ENCODE measurements at regions not wholly inside any gene's neighbourhood (a gene's known extent, or its start where the extent isn't known, plus 50 kb on each side); places are given as distances from the start of the nearest gene placed in this dataset.

- no peak overlapping the region for H3K4me3 ChIP-seq
- H3K4me1 ChIP-seq (replicated peaks; ENCODE audit: insufficient read depth), result no peaks in the 10 kb centered on the region
- H3F3A ChIP-seq (ENCODE audit: insufficient read depth, low read depth), result no peaks in the 10 kb centered on the region
- intact Hi-C loops (cut with micrococcal nuclease; ENCODE audit: unreplicated experiment), result no loop called here
- no peak overlapping the region for H3K4me2 ChIP-seq
- TF ChIP-seq, protein P1, sequence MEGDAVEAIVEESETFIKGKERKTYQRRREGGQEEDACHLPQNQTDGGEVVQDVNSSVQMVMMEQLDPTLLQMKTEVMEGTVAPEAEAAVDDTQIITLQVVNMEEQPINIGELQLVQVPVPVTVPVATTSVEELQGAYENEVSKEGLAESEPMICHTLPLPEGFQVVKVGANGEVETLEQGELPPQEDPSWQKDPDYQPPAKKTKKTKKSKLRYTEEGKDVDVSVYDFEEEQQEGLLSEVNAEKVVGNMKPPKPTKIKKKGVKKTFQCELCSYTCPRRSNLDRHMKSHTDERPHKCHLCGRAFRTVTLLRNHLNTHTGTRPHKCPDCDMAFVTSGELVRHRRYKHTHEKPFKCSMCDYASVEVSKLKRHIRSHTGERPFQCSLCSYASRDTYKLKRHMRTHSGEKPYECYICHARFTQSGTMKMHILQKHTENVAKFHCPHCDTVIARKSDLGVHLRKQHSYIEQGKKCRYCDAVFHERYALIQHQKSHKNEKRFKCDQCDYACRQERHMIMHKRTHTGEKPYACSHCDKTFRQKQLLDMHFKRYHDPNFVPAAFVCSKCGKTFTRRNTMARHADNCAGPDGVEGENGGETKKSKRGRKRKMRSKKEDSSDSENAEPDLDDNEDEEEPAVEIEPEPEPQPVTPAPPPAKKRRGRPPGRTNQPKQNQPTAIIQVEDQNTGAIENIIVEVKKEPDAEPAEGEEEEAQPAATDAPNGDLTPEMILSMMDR (conservative IDR thresholded peaks at IDR 0.05), result no peak
- no peak for TF ChIP-seq EZH2 (IDR thresholded peaks at IDR 0.05; ENCODE audit: low read depth)
- BruUV-seq (replicated peaks), result no TSS peak
- H3K9me3 ChIP-seq (ENCODE audit: insufficient read depth, low read depth), result no peaks in the 10 kb centered on the region
- H3K27me3 ChIP-seq (ENCODE audit: insufficient read depth, low read depth), result no peaks in the 10 kb centered on the region
- H3K36me3 ChIP-seq (ENCODE audit: low read depth), result no peaks in the 10 kb centered on the region
- no peaks in the 10 kb centered on the region for H3K79me2 ChIP-seq (ENCODE audit: low read depth)
- ChIA-PET POLR2A (ENCODE audit: unreplicated experiment) (no interaction called here), CTCF (no interaction called here)
- no peak overlapping the region for H3K27ac ChIP-seq
- no peaks in the 10 kb centered on the region for H3K9me2 ChIP-seq (ENCODE audit: insufficient read depth)
- no peak for DNase-seq
- H2AFZ ChIP-seq, result no peak overlapping the region
- no peaks in the 10 kb centered on the region for H4K20me1 ChIP-seq (ENCODE audit: insufficient read depth)
Measured at GRCh38 chr4:10872833-10873517, 188.4 kb upstream of the CLNK start.

- H2AFZ ChIP-seq, result no peak overlapping the region
- POLR2A ChIA-PET (ENCODE audit: unreplicated experiment), result no interaction called here
- no peaks in the 10 kb centered on the region for H3K9me2 ChIP-seq (ENCODE audit: insufficient read depth)
- no peaks in the 10 kb centered on the region for H3K4me1 ChIP-seq (replicated peaks; ENCODE audit: insufficient read depth)
- DNase-seq, result no peak
- intact Hi-C loops (cut with micrococcal nuclease; ENCODE audit: unreplicated experiment), result no loop called here
- no peaks in the 10 kb centered on the region for H3F3A ChIP-seq (ENCODE audit: insufficient read depth, low read depth)
- no peaks in the 10 kb centered on the region for H3K79me2 ChIP-seq (ENCODE audit: low read depth)
- no peaks in the 10 kb centered on the region for H3K27me3 ChIP-seq (ENCODE audit: insufficient read depth, low read depth)
- TF ChIP-seq, protein P1 (conservative IDR thresholded peaks at IDR 0.05), result no peak
- TF ChIP-seq EZH2 (IDR thresholded peaks at IDR 0.05; ENCODE audit: low read depth), result no peak
- no TSS peak for BruUV-seq (replicated peaks)
- H3K36me3 ChIP-seq (ENCODE audit: low read depth), result no peaks in the 10 kb centered on the region
- no peaks in the 10 kb centered on the region for H4K20me1 ChIP-seq (ENCODE audit: insufficient read depth)
- CTCF ChIA-PET, result no interaction called here
- H3K4me2 ChIP-seq, result no peak overlapping the region
- no peak overlapping the region for H3K27ac ChIP-seq
- no peaks in the 10 kb centered on the region for H3K9me3 ChIP-seq (ENCODE audit: insufficient read depth, low read depth)
- H3K4me3 ChIP-seq, result no peak overlapping the region
Measured at GRCh38 chr4:10866666-10867065, 182.1 kb upstream of the CLNK start.

GRCh38 chr4:10861036-10861435 lies 176.5 kb upstream of the CLNK start:
- Histone ChIP-seq H4K20me1 (ENCODE audit: insufficient read depth) (no peaks in the 10 kb centered on the region), H3K79me2 (ENCODE audit: low read depth) (no peaks in the 10 kb centered on the region), H3K27me3 (ENCODE audit: insufficient read depth, low read depth) (no peaks in the 10 kb centered on the region), H3K9me2 (ENCODE audit: insufficient read depth) (no peaks in the 10 kb centered on the region), H2AFZ (no peak overlapping the region), H3K4me2 (no peak overlapping the region), H3K27ac (no peak overlapping the region), H3K4me1 (replicated peaks; ENCODE audit: insufficient read depth) (no peaks in the 10 kb centered on the region), H3K9me3 (ENCODE audit: insufficient read depth, low read depth) (no peaks in the 10 kb centered on the region), H3F3A (ENCODE audit: insufficient read depth, low read depth) (no peaks in the 10 kb centered on the region), H3K4me3 (no peak overlapping the region), H3K36me3 (ENCODE audit: low read depth) (no peaks in the 10 kb centered on the region)
- ChIA-PET CTCF (no interaction called here), POLR2A (ENCODE audit: unreplicated experiment) (no interaction called here)
- BruUV-seq (replicated peaks), result no TSS peak
- intact Hi-C loops (cut with micrococcal nuclease; ENCODE audit: unreplicated experiment), result no loop called here
- no peak for DNase-seq
- TF ChIP-seq EZH2 (IDR thresholded peaks at IDR 0.05; ENCODE audit: low read depth), result no peak
- TF ChIP-seq, protein P1 (conservative IDR thresholded peaks at IDR 0.05), result no peak
